ENCODE measurements at regions not wholly inside any gene's neighbourhood (a gene's known extent, or its start where the extent isn't known, plus 50 kb on each side); places are given as distances from the start of the nearest gene placed in this dataset.

DNA sequence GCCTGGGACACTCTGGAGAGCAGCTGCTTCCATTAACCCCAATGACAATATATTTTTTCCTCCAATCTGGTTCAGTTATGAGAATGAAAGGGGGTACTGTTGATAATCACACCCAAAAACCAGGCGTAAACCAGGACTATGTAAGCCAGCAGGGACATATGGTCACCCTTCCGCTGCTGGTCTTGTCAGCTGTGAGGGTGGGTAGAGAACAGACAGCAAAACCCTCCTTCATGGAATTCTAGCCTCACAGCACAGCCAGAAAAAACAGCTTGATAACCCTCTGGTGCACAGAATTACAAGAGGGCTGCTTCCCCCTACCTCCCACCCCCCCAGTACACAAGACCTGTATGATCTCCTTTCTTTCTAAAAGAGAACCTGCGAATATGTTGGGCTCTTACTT, 368.8 kb upstream of the ZMIZ1 start:
- TF ChIP-seq, protein P1, sequence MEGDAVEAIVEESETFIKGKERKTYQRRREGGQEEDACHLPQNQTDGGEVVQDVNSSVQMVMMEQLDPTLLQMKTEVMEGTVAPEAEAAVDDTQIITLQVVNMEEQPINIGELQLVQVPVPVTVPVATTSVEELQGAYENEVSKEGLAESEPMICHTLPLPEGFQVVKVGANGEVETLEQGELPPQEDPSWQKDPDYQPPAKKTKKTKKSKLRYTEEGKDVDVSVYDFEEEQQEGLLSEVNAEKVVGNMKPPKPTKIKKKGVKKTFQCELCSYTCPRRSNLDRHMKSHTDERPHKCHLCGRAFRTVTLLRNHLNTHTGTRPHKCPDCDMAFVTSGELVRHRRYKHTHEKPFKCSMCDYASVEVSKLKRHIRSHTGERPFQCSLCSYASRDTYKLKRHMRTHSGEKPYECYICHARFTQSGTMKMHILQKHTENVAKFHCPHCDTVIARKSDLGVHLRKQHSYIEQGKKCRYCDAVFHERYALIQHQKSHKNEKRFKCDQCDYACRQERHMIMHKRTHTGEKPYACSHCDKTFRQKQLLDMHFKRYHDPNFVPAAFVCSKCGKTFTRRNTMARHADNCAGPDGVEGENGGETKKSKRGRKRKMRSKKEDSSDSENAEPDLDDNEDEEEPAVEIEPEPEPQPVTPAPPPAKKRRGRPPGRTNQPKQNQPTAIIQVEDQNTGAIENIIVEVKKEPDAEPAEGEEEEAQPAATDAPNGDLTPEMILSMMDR (IDR thresholded peaks at IDR 0.05): no peak
- no peak for TF ChIP-seq POLR2AphosphoS5 (IDR thresholded peaks at IDR 0.05)
